GM12892 (cell line): ENCODE measurements at regions not wholly inside any gene's neighbourhood (a gene's known extent, or its start where the extent isn't known, plus 50 kb on each side); places are given as distances from the start of the nearest gene placed in this dataset.

ENCODE experiments used
- DNase-seq: peaks from one replicate; pipeline ENCODE4 v3.0.0; 2011; ENCODE audit not compliant: insufficient read length
- FAIRE-seq: peaks from 2 replicates; lab custom pipeline; 2011; peaks lifted over from hg19 to GRCh38; lab: Jason Lieb, UNC
- POLR2A ChIP-seq: IDR thresholded peaks from 2 replicates; pipeline ENCODE4 v1.6.1; 2011; ENCODE audit warnings: low read depth, low read length, control low read depth
- POLR2AphosphoS5 ChIP-seq: IDR thresholded peaks from 2 replicates; pipeline ENCODE4 v1.6.1; 2011; ENCODE audit warnings: low read depth, low read length, control low read depth
- TAF1 ChIP-seq: IDR thresholded peaks from 2 replicates; pipeline ENCODE4 v1.6.1; 2011; ENCODE audit warnings: low read depth, mild to moderate bottlenecking, control low read depth, low read length, borderline replicate concordance

- FAIRE-seq = peak; percentile 54
- no peak for DNase-seq
- TF ChIP-seq POLR2A (no peak), POLR2AphosphoS5 (no peak), TAF1 (no peak)
Observed at GRCh38 chr19:29263305-29264135, 50.6 kb upstream of the UQCRFS1 start.

GRCh38 chr19:29264897-29265296 is 51.9 kb upstream of the UQCRFS1 start:
- DNase-seq (no peak), FAIRE-seq (no peak)
- TF ChIP-seq POLR2A (no peak), TAF1 (no peak), POLR2AphosphoS5 (no peak)

DNA sequence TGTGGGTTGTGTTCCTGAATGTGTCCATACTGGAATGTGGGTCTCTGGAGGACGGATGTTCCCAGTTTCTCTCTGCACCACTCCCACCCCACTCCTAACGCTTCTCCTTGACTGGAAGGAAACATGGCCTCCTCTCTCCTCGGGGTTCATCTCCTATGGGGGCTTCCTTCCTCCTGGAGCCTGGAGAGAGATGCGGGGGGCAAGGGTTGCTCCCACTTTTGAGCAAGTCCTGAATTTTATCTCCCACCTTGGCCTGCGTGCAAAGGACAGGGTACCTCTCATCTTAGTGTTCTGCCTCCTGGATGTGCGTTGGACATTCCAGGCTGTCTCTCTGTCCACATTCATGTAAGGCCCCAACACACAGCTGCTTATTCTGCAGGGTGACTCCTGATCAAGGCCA is 52.5 kb upstream of the UQCRFS1 start:
- FAIRE-seq = no peak
- DNase-seq = no peak
- no peak for TF ChIP-seq POLR2AphosphoS5
- TF ChIP-seq TAF1 = no peak
- TF ChIP-seq POLR2A = no peak

DNA sequence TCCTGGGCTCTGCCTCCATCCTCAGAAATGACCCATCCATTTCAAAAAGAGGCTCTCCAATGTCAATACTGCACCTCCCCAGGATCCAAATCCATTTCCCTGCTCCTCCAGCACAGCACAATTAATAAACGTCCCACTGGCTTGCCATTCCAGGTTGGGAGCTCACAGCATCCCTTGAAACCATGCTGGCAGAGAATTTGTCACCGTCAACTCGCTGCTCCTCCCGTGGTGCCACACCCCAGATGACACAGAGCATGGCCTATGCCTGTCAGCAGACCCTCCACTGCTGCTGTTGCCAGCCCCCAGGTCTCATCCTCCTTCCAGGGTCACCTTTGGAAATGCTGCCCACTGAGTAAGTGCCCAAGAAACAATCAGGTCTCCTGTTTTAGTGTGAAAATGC is 53.0 kb upstream of the UQCRFS1 start:
- no peak for FAIRE-seq
- DNase-seq = no peak
- no peak for TF ChIP-seq POLR2A
- no peak for TF ChIP-seq TAF1
- TF ChIP-seq POLR2AphosphoS5 = no peak

DNA sequence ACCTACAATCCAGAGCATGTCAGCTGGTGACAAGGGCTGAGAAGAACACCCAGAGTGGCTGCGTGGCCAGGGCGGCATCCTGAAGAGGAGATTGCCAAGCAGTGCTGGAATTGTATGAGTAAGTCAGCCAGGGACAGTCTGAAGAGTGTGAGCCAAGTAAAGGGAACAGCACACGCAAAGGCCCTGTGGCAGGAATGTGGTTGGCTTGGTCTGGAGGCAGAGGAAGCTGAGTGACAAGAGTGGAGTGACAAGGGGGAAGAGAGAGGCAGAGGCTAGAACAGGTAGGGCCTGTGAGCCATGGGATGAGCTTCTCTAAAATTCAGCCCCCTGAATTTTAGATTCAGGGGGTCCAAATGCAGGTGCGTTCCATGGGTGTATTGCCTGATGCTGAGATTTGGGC is 53.7 kb upstream of the UQCRFS1 start:
- TF ChIP-seq POLR2A (no peak), TAF1 (no peak), POLR2AphosphoS5 (no peak)
- FAIRE-seq (no peak), DNase-seq (no peak)

DNA sequence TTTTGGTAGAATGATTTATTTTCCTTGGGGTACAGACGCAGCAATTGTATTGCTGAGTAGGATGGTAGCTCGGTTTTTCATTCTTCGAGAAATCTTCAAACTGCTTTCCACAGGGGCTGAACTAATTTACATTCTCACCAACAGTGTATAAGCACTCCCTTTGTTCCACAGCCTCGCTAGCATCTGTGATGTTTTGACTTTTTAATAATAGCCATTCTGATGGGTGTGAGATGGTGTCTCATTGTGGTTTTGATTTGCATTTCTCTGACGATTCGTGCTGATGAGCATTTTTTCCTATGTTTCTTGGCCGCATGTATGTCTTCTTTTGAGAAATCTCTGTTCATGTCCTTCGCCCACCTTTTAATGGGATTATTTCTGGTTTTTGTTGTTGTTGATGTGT is 54.8 kb upstream of the UQCRFS1 start:
- FAIRE-seq (no peak), DNase-seq (no peak)
- TF ChIP-seq POLR2AphosphoS5 (no peak), TAF1 (no peak), POLR2A (no peak)

DNA sequence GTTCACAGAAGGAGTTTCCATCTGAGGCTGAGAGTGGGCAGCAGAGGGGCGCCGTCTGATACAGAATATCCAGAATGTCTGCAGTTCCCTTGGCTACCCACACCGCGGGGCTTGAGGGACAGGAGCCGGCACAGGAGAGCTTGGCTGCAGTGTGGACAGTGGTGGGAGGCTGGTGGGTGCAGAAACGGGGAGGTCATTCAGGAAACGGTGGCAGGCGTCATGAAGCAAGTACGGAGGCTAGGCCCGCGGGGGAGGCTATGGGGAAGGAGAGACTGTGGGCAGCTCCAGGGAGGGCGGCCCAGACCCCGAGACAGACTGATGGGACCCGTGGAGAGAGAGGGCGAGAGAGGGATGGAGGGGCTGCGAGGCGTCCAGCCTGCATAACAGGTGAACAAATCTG is 55.2 kb upstream of the UQCRFS1 start:
- FAIRE-seq (no peak), DNase-seq (no peak)
- TF ChIP-seq TAF1 = no peak
- TF ChIP-seq POLR2A = no peak
- no peak for TF ChIP-seq POLR2AphosphoS5

- no peak for FAIRE-seq
- no peak for TF ChIP-seq POLR2A
- TF ChIP-seq TAF1 = no peak
Observed at GRCh38 chr19:29268721-29269393, 55.9 kb upstream of the UQCRFS1 start.

GRCh38 chr19:29269641-29270040 is 56.7 kb upstream of the UQCRFS1 start:
- no peak for TF ChIP-seq POLR2A
- no peak for TF ChIP-seq TAF1
- TF ChIP-seq POLR2AphosphoS5 = no peak
- no peak for DNase-seq
- no peak for FAIRE-seq

More at GRCh38 chr19:29268721-29269393, 55.9 kb upstream of the UQCRFS1 start:
- no peak for DNase-seq

DNA sequence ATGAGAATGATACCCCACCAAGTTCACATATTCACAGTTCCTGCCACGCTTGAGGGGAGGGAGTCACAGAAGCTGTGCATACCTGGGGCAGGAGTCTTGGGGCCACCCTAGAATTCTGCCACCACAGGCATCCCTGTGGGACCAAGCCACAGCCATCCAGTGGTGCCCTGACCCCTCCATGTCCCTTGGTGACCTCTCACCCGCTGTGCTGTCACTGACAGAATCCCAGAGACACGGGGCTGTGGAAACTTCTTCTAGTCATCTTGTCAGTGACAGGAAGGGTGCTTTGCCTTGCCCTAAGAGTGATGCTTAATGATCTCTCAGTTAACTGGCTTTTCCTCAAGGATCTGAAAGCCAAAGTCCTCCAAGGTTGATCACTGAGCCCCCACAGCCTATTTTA is 58.4 kb upstream of the UQCRFS1 start:
- FAIRE-seq (no peak), DNase-seq (no peak)
- TF ChIP-seq POLR2AphosphoS5 (no peak), TAF1 (no peak), POLR2A (no peak)

- no peak for DNase-seq
- TF ChIP-seq TAF1 = no peak
- no peak for TF ChIP-seq POLR2A
- TF ChIP-seq POLR2AphosphoS5 = no peak
- FAIRE-seq = no peak
Observed at GRCh38 chr19:29271911-29272310, 59.0 kb upstream of the UQCRFS1 start.

GRCh38 chr19:29273000-29273640 is 60.2 kb upstream of the UQCRFS1 start:
- no peak for FAIRE-seq
- no peak for TF ChIP-seq POLR2AphosphoS5
- no peak for TF ChIP-seq POLR2A
- TF ChIP-seq TAF1 = no peak
- DNase-seq = no peak
